H1 (cell line): ENCODE measurements at regions not wholly inside any gene's neighbourhood (a gene's known extent, or its start where the extent isn't known, plus 50 kb on each side); places are given as distances from the start of the nearest gene placed in this dataset.

Experiments used
- CTCF ChIA-PET: fragments of 300-600 bp; sonication (Branson Sonifier 250); formaldehyde crosslinking; loops from one replicate; lab custom pipeline; 2021; ENCODE audit not compliant: partially characterized antibody; lab: Charles Lee
- POLR2A ChIA-PET: fragments of 300-600 bp; sonication (Branson Sonifier 250); formaldehyde crosslinking; loops from one replicate; lab custom pipeline; 2021; ENCODE audit warnings: inconsistent platforms; ENCODE audit not compliant: partially characterized antibody; lab: Charles Lee
- DNase-seq, 2 experiments: peaks; one replicate each; pipeline versions ENCODE4 v3.0.0 to v3.0.0-alpha.2; 2010 to 2022; ENCODE audit warnings: low spot score in 2 of 2, low read depth in 1 of 2, mixed read lengths in 1 of 2
- FAIRE-seq: peaks from 2 replicates; lab custom pipeline; 2011; peaks lifted over from hg19 to GRCh38; lab: Jason Lieb, UNC
- H2AFZ ChIP-seq: 2 replicates; pipeline ENCODE4 v1.8.1; 2012; ENCODE audit warnings: low read length, inconsistent platforms
- H2AK5ac ChIP-seq: 2 replicates; pipeline ENCODE4 v1.6.1; 2013; ENCODE audit warnings: low read depth, low read length
- H2BK120ac ChIP-seq: replicated peaks from 2 replicates; pipeline ENCODE3; 2013; ENCODE audit warnings: low read depth, low read length, inconsistent platforms
- H2BK12ac ChIP-seq: 2 replicates; pipeline ENCODE4 v1.6.1; 2013; ENCODE audit warnings: low read depth, low read length
- H2BK15ac ChIP-seq: 2 replicates; pipeline ENCODE4 v1.6.1; 2013; ENCODE audit warnings: low read length
- H2BK20ac ChIP-seq: 2 replicates; pipeline ENCODE4 v1.6.1; 2013; ENCODE audit warnings: low read length
- H2BK5ac ChIP-seq: 2 replicates; pipeline ENCODE4 v1.6.1; 2013; ENCODE audit warnings: low read depth, low read length
- H3K14ac ChIP-seq: 2 replicates; pipeline ENCODE4 v1.6.1; 2013; ENCODE audit warnings: inconsistent platforms; ENCODE audit not compliant: insufficient read length
- H3K18ac ChIP-seq: 2 replicates; pipeline ENCODE4 v1.6.1; 2013; ENCODE audit warnings: low read length; ENCODE audit errors: extremely low read depth
- H3K23ac ChIP-seq: 2 replicates; pipeline ENCODE4 v1.6.1; 2013; ENCODE audit warnings: inconsistent platforms; ENCODE audit not compliant: insufficient read length
- H3K23me2 ChIP-seq: 2 replicates; pipeline ENCODE4 v1.6.1; 2013; ENCODE audit warnings: low read depth, low read length
- H3K27ac ChIP-seq: 2 replicates; pipeline ENCODE4 v1.6.1; 2011; ENCODE audit warnings: low read depth, low read length, inconsistent platforms
- H3K27me3 ChIP-seq, 4 experiments: replicated peaks in 1 of 4; 1 replicate in 1 of 4; 2 replicates in 3 of 4; pipeline versions ENCODE4 v1.6.1 to v1.8.1; 2011 to 2013; ENCODE audit warnings: low read length in 3 of 4, mild to moderate bottlenecking in 3 of 4, inconsistent platforms in 2 of 4, mixed read lengths in 2 of 4, moderate library complexity in 1 of 4; ENCODE audit not compliant: control insufficient read depth in 3 of 4, insufficient read depth in 3 of 4; ENCODE audit errors: extremely low read depth in 1 of 4
- H3K36me3 ChIP-seq, 4 experiments: 2 replicates each; pipeline versions ENCODE4 v1.6.1 to v1.8.1; 2011 to 2013; ENCODE audit warnings: mild to moderate bottlenecking in 4 of 4, low read length in 3 of 4, moderate library complexity in 2 of 4, control low read depth in 1 of 4, inconsistent platforms in 1 of 4; ENCODE audit not compliant: insufficient read depth in 4 of 4, control insufficient read depth in 2 of 4
- H3K4ac ChIP-seq: replicated peaks from 2 replicates; pipeline ENCODE3; 2013; ENCODE audit warnings: low read length, low read depth, mixed read lengths, inconsistent platforms; ENCODE audit not compliant: insufficient read length
- H3K4me1 ChIP-seq, 4 experiments: replicated peaks in 1 of 4; 1 replicate in 1 of 4; 2 replicates in 3 of 4; pipeline versions ENCODE4 v1.6.1 to v1.8.1; 2011 to 2013; ENCODE audit warnings: low read length in 3 of 4, inconsistent platforms in 2 of 4, mixed read lengths in 1 of 4; ENCODE audit not compliant: insufficient read depth in 4 of 4, control insufficient read depth in 3 of 4
- H3K4me2 ChIP-seq, 2 experiments: 2 replicates each; pipeline versions ENCODE4 v1.6.1 to v1.8.1; 2011 to 2013; ENCODE audit warnings: low read depth in 2 of 2, low read length in 2 of 2, control low read depth in 1 of 2, inconsistent platforms in 1 of 2, mild to moderate bottlenecking in 1 of 2; ENCODE audit not compliant: insufficient read depth in 1 of 2
- H3K4me3 ChIP-seq, 4 experiments: fragments of 200-600, 300-600 bp in 1 of 4; sonication (generic), shearing (Covaris generic), sonication (Bioruptor Twin) in 1 of 4; 2 replicates each; pipeline versions ENCODE4 v1.5.1 to v1.8.1; 2011 to 2016; ENCODE audit warnings: low read length in 4 of 4, low read depth in 3 of 4, control low read depth in 2 of 4, inconsistent platforms in 2 of 4, mild to moderate bottlenecking in 2 of 4, mixed read lengths in 1 of 4, moderate library complexity in 1 of 4; ENCODE audit not compliant: insufficient read depth in 2 of 4; ENCODE audit errors: extremely low read depth in 1 of 4
- H3K56ac ChIP-seq: replicated peaks from 2 replicates; pipeline ENCODE3; 2013; ENCODE audit warnings: low read depth, mild to moderate bottlenecking, mixed read lengths, low read length, inconsistent platforms; ENCODE audit not compliant: insufficient read length
- H3K79me1 ChIP-seq: 2 replicates; pipeline ENCODE4 v1.6.1; 2013; ENCODE audit warnings: low read depth, low read length, control low read depth
- H3K79me2 ChIP-seq, 2 experiments: 2 replicates each; pipeline versions ENCODE4 v1.6.1 to v1.8.1; 2012 to 2013; ENCODE audit warnings: low read length in 2 of 2, mild to moderate bottlenecking in 2 of 2, inconsistent platforms in 1 of 2; ENCODE audit not compliant: insufficient read depth in 2 of 2, control insufficient read depth in 1 of 2
- H3K9ac ChIP-seq, 4 experiments: replicated peaks in 1 of 4; 1 replicate in 1 of 4; 2 replicates in 3 of 4; pipeline versions ENCODE4 v1.6.1 to v1.8.1; 2011 to 2013; ENCODE audit warnings: low read depth in 3 of 4, low read length in 3 of 4, control low read depth in 2 of 4, mild to moderate bottlenecking in 2 of 4, moderate library complexity in 2 of 4, inconsistent platforms in 1 of 4; ENCODE audit errors: extremely low read depth in 1 of 4
- H3K9me3 ChIP-seq, 2 experiments: 2 replicates each; pipeline versions ENCODE4 v1.6.1 to v1.8.1; 2012 to 2013; ENCODE audit warnings: mild to moderate bottlenecking in 2 of 2, moderate library complexity in 2 of 2, control low read depth in 1 of 2, inconsistent platforms in 1 of 2, low read depth in 1 of 2, low read length in 1 of 2, mixed read lengths in 1 of 2; ENCODE audit not compliant: insufficient read depth in 2 of 2
- H4K20me1 ChIP-seq, 2 experiments: replicated peaks in 1 of 2; 2 replicates each; pipeline versions ENCODE3 to v1.8.1; 2011 to 2013; ENCODE audit warnings: inconsistent platforms in 2 of 2, low read length in 2 of 2, mild to moderate bottlenecking in 1 of 2; ENCODE audit not compliant: insufficient read depth in 2 of 2, control insufficient read depth in 1 of 2
- H4K5ac ChIP-seq: 2 replicates; pipeline ENCODE4 v1.6.1; 2013; ENCODE audit warnings: low read length, low read depth, mixed read lengths, inconsistent platforms; ENCODE audit not compliant: insufficient read length
- H4K8ac ChIP-seq: 2 replicates; pipeline ENCODE4 v1.8.0; 2013; ENCODE audit warnings: mild to moderate bottlenecking, moderate library complexity, low read length, inconsistent platforms; ENCODE audit not compliant: insufficient read depth; ENCODE audit errors: extremely low read depth
- H4K91ac ChIP-seq: replicated peaks from 2 replicates; pipeline ENCODE3; 2013; ENCODE audit warnings: low read length, mixed read lengths, inconsistent platforms; ENCODE audit not compliant: insufficient read length
- RXRA ChIP-seq: IDR thresholded peaks from 2 replicates; pipeline ENCODE4 v1.6.1; 2011; ENCODE audit warnings: low read depth, mild to moderate bottlenecking, low read length, moderate library complexity; ENCODE audit not compliant: insufficient read depth
- WGBS, 2 experiments: shearing (Covaris generic) in 1 of 2; methylation state at CpG; one replicate each; pipeline versions ENCODE4 v1.1.6 to v1.1.7; 2013 to 2015; ENCODE audit warnings: low lambda C conversion rate in 2 of 2, mixed read lengths in 2 of 2, inconsistent platforms in 1 of 2, low coverage in 1 of 2, missing lambda C conversion rate in 1 of 2; ENCODE audit not compliant: insufficient replicate concordance in 2 of 2, insufficient coverage in 1 of 2, insufficient read length in 1 of 2; ENCODE audit errors: extremely low coverage in 1 of 2, missing lambda C conversion rate in 1 of 2; 5-methylcytosine and 5-hydroxymethylcytosine counted together

DNA sequence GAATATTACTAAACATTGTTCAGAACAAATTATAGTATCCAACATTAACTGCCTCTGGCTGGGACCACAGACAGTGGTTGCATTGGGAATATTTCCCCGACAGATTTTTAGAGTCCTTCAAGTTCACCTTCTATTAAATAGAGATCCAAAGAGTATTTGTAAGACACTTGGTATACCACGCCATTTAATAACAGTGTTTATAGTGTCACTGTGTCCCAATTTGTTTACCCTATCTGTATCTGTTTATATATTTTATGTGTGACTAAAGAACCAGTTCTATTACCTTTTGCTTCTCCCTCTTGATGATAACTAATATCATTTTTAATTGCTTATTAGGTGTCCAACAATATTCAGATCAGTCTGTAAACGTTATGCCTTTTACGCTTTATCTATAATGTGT lies 191.3 kb upstream of the IRX5 start:
- Histone ChIP-seq H4K20me1 (no peaks in the 10 kb centered on the region), H2BK120ac (no peak overlapping the region), H2BK15ac (no peak overlapping the region), H3K4me1 (no peaks in the 10 kb centered on the region), H2BK5ac (no peak overlapping the region), H4K5ac (no peak overlapping the region), H3K79me1 (no peaks in the 10 kb centered on the region), H3K14ac (no peak overlapping the region), H2BK12ac (no peak overlapping the region), H3K9me3 (no peaks in the 10 kb centered on the region), H3K4me3 (no peak overlapping the region), H3K56ac (no peak overlapping the region), H2AK5ac (no peak overlapping the region), H3K4me2 (no peak overlapping the region), H3K23ac (no peak overlapping the region), H3K4ac (no peak overlapping the region), H4K8ac (no peak overlapping the region), H3K23me2 (no peaks in the 10 kb centered on the region; the same call in 1 of the 2 replicates), H3K9ac (no peak overlapping the region), H2BK20ac (no peak overlapping the region), H2AFZ (no peak overlapping the region), H3K27ac (no peak overlapping the region), H3K27me3 (no peaks in the 10 kb centered on the region), H4K91ac (no peak overlapping the region), H3K18ac (no peak overlapping the region), H3K36me3 (no peaks in the 10 kb centered on the region), H3K79me2 (no peaks in the 10 kb centered on the region)
- DNase-seq (no peak), FAIRE-seq (no peak)
- ChIA-PET POLR2A (interaction anchor here (0.6 kb wide), 1 partner anchor 40 kb away, joined by 3 read pairs; no protein-coding TSS in a partner anchor), CTCF (no interaction called here)
- WGBS, 2 experiments, result 88% methylated on average over 4 of the region's 4 CpGs; no CpG with 5 or more reads in 1 of the 2 experiments
- no peak for TF ChIP-seq RXRA
